A549 (cell line): ENCODE measurements at regions not wholly inside any gene's neighbourhood (a gene's known extent, or its start where the extent isn't known, plus 50 kb on each side); places are given as distances from the start of the nearest gene placed in this dataset.

Experiments used
- BCL3 ChIP-seq: fragments of >200 bp; sonication (Bioruptor Twin); formaldehyde crosslinking; IDR thresholded peaks from 3 replicates; pipeline ENCODE4 v1.6.1; 2016
- CTCF ChIP-seq: fragments of >200 bp; sonication (Bioruptor Twin); formaldehyde crosslinking; IDR thresholded peaks from 3 replicates; pipeline ENCODE4 v1.5.1; 2016
- E2F6 ChIP-seq: IDR thresholded peaks from 2 replicates; pipeline ENCODE4 v1.6.1; 2012; ENCODE audit warnings: low read depth, borderline replicate concordance
- EHMT2 ChIP-seq: fragments of 200-600 bp; sonication (generic); IDR thresholded peaks from 2 replicates; pipeline ENCODE4 v1.6.1; 2016; ENCODE audit warnings: antibody characterized with exemption, low read depth, mild to moderate bottlenecking, moderate library complexity
- KDM1A ChIP-seq: fragments of 200-600 bp; sonication (generic); IDR thresholded peaks from 2 replicates; pipeline ENCODE4 v1.6.1; 2016; ENCODE audit warnings: low read depth, mild to moderate bottlenecking
- POLR2A ChIP-seq: IDR thresholded peaks from 2 replicates; pipeline ENCODE4 v1.6.1; 2012; ENCODE audit warnings: mild to moderate bottlenecking, low read length
- RAD21 ChIP-seq, 2 experiments: fragments of >200 bp in 1 of 2; sonication (Bioruptor Twin) in 1 of 2; formaldehyde crosslinking in 1 of 2; IDR thresholded peaks in 1 of 2; conservative IDR thresholded peaks in 1 of 2; 2 replicates in 1 of 2; 3 replicates in 1 of 2; pipeline ENCODE4 v1.6.1; 2012 to 2018; ENCODE audit warnings: inconsistent platforms in 1 of 2

GRCh38 chr3:28056806-28057205, 184.6 kb upstream of the CMC1 start:
- TF ChIP-seq EHMT2: no peak
- no peak for TF ChIP-seq CTCF
- no peak for TF ChIP-seq POLR2A
- TF ChIP-seq KDM1A: no peak
- TF ChIP-seq BCL3: no peak
- TF ChIP-seq RAD21 (conservative IDR thresholded peaks at IDR 0.05 in 1 of 2, IDR thresholded peaks at IDR 0.05 in 1 of 2): no peak
- no peak for TF ChIP-seq E2F6
